Eye (tissue), 1 donor: ENCODE measurements at regions not wholly inside any gene's neighbourhood (a gene's known extent, or its start where the extent isn't known, plus 50 kb on each side); places are given as distances from the start of the nearest gene placed in this dataset.

Experiments used
- DNase-seq: peaks from one replicate; pipeline ENCODE4 v3.0.0-alpha.2; 2015

DNA sequence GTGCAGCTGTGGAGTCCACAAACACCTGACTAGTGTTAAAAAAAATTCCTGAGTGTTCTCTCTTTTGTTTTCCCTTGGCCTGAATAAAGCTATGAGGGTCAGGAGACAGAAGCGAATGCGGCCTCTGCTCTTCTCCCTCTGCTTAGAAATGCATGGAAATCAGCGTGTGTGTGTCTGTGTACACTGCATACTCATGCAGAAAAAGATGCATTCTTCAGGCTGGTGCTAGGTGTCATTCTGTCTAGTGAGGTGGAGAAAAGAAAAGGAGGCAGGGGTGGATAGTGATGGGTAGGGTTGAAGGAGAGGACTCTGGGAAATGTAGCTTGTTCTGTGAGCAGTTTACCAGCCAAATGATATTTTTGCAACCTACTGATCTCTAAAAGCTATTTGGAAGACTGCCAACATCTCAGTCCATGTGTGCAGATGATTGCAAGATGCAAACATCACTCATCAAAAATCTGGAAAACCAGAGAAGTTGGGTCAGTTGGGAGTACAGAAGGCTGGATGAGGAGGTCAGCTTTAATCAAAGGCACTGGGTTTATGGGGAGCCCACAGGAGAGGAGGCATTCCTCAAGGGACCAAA lies 177.7 kb downstream of the INSIG2 start:
- DNase-seq, result no peak

DNA sequence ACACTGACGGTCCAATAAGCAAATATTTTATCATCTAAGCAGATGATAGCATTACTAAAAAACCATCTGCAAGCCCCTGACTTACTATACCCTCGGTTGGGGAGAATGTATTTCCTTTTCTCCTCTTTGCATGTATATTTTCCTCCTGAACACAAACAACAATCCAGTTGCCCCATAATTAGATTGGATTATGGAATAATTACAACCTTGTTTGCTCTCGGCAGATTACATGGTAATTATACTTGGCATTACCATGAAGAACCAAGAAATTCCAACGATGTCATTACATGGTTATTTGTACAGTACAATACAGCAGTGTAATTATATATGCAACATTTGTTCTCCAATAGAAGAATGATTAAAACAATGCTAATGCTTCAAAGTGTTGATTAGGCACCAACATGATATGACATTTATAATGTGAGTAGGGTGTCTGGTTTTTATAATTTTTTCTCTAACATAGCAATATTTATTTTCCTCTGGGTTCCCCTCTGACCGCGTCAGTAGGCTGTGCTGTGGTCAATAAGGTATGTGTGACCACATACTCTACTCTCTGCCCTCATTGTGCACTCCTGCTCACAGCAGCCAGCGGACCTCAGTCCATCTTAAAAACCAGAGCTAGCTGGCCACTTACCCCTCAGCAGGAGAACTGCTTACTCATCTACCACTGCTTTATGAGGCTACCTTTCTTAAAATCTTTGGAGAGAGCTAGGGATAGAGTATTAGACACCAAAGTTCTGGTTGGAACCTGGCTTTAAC lies 176.1 kb downstream of the INSIG2 start:
- no peak for DNase-seq

DNA sequence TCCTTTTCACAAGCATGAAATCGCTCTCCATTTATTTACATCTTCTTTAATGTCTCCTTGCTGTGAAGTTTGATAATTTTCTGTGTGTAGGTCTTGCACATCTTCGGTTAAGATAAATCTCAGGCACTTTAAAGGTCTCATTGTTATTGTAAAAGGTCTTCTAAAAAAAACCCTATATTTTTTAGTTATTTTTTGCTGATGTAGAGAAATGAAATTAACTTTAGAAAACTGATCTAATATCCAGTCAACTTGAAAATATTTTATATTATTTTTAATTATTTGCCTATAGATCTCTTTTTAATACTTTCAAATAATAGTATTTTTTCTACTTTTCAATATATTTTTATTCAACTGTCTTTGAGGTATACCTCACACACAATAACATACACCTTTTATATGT lies 169.4 kb downstream of the INSIG2 start:
- no peak for DNase-seq

DNA sequence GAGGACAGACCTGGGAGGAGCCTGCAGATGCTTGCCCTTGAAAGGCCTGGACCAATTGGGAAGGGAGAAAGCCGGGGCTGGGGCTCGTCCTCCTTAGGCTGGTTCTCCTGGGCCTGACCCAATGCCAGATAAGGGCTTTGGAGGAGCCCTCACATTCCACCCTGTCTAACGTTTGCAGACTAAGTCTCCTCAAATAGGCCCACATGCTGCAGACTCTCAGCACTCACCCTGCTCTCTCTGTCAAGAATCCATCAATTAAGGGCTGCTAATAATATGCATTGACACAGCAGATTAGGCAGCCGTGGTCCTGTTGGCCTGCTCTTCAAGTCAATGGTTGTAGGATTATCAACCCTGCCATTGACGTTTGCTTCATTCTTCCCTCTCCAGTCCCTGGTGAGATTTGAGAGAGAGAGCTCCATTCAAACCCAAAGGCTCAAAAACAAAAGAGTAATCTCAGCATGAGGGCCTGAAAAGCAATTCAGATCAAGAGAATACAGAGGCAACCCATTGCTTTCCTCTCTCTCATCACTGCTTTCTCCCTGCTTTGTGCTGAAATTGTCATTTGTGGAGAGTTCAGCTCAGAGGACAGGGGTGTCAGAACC lies 167.6 kb downstream of the INSIG2 start:
- DNase-seq, result no peak

DNA sequence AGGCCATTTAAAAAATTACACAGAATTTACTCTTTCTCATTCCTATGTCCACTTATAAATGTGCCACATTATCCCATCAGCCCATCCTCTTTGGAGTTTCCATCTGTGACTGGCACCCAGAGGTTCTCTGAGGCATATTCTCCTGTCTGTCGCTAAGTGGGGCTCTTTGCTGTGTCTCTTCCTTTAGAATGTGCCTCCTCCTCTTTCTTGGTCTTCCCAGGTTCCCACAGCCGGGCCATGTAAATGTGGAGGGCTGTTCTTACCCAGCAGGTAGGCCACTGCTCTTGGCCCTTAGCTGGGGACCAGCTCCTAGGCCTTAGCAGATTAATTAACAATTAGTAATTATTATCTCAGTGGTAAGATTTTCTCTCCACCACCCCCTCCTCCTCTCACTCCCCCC lies 167.0 kb downstream of the INSIG2 start:
- DNase-seq, result no peak

DNA sequence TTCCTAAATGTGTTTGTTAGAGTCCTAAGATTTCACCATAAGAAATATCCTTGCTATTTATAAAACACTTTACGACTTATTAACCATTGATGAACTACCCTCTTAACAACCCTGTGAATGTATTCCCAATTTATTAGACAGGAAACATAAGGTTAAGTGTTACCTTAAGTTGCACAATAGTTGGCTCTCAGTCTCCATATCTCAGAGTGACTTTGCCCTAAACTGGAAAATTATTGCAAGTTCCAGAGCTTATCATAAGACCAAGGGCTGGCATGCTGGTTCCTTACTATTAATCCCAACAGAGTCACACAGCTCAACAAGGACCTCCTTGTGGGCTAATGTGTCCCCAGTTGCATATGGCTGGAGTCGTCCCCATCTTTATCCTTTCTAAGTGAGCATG lies 165.8 kb downstream of the INSIG2 start:
- no peak for DNase-seq

DNA sequence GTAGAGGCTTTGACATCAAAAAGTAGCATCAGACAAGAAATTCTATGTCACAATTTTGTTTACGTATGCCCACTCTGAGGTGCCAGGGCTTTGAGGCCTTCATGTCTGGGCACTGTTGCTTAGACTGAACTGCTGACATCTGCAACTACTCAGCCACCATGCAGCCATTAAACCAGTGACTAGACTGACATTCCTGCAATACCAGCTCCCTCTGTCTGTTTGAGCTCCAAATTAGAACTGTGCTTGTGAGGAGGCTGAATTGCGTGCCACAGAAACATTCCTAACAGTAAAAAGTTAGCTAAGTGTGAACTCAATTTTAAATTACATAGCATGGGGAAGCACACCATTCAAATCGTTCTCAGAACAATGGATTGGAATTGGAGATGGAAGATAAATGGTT lies 163.2 kb downstream of the INSIG2 start:
- peak; percentile 60 for DNase-seq

DNA sequence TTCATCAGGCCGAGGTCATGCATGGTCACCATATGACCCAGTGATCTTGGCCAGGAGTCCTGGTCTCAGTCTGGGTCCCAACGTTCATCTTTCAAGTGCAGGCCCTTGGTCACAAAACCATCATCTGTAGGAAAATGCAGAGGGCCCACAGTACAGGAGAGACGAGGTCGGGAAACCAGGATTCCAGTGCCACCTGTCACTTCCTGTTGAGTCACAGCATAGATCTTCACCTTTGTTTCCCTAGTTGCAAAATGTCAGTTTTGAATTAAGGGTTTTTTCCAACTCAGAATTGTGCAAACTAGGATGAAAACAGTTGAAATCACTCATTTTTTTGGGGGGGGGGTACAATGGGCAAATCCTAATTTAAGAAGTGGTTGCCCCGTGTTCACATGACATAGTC lies 162.2 kb downstream of the INSIG2 start:
- no peak for DNase-seq

DNA sequence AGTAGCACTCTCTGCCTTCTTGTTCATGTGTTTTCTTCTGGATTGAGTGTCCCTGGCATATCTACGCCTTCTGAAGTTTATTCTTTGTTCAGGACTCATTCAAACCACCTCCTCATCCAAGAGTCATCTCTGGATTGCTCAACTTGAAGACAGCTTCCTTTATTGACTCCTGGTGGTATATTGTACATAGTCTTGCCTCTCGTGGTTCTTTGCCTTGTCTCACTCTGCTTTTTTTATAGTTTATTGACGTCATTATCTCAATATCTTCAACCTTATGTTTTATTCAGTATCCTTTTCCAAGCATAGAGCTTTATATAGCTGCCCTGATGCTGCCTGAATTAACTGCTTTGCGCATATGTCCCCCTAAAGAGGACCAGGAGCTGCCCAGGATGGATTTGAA lies 161.7 kb downstream of the INSIG2 start:
- no peak for DNase-seq

DNA sequence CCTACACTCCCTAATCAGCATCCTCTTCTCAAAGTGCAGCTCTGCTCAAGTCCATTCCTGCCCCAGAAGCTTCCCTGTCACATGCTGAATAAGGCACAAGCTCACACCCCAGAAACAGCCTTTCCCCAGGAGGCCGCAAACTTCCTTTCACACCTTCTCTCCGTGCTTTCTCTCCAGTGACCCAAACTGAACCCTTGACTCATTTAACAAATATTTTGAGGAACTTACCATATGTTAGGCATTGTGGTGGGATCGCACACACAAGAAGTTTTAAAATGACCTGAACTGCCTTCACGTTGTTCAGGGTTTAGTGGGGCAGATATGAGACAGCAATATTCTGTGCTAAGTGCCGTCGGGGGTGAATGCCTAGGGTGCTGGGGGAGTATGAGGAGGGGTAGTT lies 161.3 kb downstream of the INSIG2 start:
- DNase-seq, result no peak

DNA sequence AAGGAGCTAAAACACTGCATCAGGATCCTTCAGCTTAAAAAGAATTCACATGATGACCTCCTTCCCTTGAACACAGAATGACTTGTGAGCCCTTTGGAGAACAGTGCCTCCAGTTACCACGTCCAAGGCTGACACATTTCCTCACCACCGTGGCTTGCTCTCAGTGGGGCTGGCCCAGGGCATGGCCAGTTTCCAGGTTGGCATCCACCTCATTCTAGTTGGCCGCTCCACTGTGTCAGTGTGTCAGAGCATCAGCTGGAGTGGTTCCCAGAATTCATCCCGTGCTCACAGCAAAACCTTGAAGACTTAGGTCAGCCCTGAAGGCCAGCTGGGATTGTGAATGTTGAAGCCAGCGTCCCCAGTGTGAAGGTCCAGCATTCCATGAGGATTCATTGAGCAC lies 158.5 kb downstream of the INSIG2 start:
- DNase-seq, result no peak

DNA sequence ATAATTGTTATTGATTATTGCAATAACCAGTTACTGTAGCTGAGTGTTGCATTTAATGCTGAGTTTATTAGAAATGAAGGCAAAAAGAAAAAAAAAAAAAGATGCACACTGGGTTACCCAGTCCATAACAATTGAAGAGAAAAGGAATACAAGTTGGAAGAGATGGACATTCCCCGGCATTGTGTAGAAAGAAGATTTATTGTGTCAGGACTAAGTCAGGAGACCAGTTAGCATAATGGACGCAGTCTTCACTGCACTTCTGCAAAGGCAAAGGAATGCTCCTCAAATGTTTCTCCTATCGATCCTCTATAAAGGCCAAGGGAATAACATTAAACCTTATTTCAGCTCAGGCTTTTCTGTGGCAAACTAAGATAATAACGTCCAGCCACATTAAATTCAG lies 157.8 kb downstream of the INSIG2 start:
- DNase-seq, result no peak

DNA sequence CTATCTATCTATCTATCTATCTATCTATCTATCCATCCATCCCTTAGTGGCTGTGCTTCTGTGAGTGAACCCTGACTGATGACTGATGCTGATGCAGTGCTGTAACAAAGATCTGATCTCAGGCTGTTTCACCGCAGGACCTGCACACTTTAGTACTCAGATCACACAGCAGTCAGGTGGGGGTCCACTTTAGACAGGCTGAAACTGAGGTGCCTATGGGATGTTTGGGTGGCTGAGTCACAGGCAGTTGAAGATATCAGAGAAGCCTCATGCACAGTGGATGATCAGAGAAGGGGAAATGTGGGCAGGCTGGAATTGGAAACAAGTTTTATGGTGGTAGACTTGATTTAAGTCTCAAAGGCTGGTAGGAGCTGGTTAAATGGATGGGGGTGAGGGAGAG lies 156.4 kb downstream of the INSIG2 start:
- DNase-seq, result no peak

DNA sequence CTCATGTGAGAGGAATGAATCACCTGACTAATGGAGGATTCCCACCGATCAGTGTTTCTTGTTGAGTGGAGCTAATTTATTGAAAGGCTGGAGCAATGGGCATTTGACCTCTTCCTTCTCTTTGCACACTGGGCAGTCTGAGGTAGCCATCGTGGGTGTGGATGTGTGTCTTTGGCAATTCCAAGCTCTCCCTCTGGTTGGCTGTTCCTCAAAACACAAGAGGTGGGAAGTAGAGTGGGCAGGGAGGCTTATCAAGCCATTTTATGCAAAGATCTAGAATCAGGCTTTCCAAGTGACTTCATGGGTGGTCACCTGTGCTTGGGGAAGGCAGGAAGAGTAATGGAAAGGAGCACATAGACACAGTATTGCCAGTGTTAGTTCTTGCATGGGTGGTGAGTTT lies 154.8 kb downstream of the INSIG2 start:
- DNase-seq, result no peak

DNA sequence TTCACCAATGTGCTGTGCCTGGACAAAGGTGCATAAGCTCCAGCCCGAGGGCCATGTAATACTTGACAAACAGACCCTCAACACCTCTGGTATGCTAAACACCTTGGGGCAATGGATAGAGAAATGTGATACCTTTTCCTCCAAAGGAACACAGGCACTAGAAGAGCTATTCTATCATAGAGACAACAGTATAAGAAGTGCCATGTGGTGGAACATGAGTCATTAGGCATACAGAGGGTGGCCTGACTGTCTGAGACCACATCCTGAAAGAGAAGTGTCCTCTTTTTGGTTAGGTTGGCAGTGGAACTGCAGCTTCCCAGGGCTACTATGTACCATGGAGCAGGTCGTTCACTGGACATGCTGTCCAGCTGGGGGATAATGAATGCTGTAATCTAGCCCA lies 153.9 kb downstream of the INSIG2 start:
- DNase-seq, result no peak

DNA sequence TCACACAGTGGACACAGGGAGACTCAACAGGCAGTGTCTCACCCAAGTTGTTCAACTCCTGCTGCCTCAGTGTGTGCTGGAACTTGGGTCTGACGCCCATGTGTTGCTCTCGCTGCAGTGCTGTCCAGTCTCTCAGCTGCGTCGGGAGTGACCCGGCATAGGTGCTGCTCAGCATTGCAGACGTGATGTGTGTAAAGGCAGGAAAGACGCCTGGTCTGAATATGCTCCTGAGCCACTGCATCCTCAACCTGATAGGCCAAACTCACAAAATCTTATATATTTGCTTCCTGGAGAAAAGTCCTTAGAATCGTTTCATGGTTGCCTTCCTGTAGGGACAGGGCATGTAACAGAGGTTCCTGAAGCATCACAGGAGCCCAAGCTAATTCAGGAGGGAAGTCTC lies 152.9 kb downstream of the INSIG2 start:
- no peak for DNase-seq

DNA sequence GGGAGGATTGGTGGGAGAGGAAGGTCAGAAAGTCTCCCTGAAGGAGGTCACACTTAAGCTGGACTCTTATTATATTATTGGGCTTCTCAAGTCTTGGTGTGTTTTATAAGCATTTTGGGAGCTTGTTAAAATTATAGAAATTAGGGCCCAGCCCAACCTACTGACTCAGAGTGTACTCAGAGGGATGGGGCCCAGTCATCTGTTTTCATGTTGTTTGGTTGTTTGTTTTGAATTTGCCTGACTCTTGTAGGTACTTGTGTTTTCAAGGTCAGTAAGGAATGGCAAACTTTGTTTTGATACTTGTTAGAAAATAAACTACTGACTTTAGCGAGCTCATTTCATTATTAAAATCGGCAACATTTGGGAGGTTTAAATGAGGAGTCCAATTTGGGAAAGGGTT lies 152.0 kb downstream of the INSIG2 start:
- DNase-seq, result no peak

DNA sequence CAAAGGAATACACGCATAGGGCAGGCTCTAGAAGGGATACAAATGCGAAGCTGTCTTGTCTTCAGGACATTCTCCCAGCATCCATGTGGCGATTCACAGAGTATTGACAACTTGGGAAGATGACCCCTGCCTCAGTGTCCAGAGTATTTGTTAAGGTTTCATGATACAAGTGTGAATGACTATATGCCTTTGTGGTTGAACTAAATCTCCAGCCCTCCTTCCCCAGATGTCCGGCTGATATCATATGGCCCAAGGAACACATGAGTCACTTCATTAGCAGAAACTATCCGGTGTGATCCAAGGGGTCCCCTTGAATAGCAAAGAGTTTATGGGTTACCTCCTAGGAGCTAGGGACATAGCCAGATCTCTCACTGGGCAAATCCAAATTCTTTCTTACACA lies 151.0 kb downstream of the INSIG2 start:
- no peak for DNase-seq

DNA sequence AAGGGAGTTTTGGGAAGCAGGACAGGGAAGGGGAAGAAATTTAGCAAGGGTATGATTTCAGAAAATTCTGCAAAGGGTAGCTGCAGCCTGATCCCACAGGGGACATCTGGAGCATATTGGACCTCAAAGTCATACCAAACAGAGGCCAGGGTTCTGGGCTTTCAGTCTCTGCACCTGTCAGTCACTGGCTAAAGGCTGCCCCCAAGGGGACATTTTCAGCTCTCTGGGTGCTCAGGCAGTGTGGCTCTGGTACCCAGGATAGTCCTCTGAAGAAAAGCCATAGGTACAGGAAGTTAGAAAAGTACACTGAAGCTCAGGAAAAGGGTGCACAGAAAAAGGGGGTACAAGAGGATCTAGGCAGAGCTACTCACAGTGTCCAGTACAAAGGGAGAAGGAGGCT lies 149.2 kb downstream of the INSIG2 start:
- DNase-seq, result no peak

DNA sequence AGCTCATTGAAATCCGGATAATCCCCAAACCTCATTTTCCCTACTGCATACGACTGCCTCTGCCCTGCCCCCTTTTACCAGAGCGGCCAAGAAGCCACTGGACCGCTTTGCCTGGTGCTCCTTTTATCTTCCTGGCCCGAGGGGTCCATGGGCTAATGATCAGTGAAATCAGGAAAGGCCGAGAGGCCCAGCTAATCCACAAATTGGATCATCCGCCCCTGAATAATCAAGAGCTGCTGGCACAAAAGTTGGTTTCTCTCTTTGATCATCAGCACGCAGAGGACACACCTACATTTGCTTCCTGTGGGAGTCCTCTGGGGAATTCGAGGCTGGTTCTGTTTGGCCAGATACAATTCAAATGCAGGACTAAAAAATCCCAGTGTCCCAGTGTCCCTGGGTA lies 144.5 kb downstream of the INSIG2 start:
- DNase-seq, result no peak

DNA sequence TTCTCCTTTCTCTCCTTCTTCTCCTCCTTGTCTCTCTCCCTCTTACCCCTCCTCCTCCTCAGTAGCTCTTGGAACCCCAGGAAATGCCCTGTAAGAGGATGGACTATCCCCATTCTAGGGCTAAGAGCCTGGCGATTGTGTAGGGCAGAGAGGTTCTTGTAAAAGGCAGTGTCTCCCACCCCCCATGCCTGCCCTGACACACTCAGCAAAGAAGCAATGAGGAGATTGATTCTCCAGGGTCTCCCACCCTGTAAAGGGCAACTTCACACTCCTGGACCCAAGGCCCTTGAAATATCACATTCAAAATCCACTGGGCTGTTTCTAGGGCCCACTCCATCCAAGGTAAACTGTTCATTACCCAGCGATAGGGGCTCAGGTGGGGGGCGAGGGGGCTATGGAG lies 144.1 kb downstream of the INSIG2 start:
- no peak for DNase-seq

DNA sequence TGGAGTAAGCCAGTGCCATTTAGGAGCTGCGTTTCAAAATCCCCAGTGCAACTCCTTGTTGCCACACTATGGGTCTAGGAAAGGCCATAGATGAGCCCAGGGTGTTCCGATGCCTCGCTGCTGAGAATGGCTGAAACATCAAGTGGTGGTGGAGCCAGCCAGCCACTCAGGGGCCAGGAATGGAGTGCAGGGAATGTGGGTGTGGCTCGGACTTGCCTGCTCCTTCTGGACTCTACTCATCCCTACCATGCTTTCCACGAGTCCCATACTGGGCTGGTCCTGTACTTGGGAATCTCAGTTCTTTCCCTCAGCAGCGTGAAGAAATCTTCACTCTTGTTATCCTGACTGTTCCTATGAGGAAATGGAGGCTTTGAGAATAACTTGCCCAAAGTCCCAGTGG lies 143.5 kb downstream of the INSIG2 start:
- DNase-seq, result no peak

DNA sequence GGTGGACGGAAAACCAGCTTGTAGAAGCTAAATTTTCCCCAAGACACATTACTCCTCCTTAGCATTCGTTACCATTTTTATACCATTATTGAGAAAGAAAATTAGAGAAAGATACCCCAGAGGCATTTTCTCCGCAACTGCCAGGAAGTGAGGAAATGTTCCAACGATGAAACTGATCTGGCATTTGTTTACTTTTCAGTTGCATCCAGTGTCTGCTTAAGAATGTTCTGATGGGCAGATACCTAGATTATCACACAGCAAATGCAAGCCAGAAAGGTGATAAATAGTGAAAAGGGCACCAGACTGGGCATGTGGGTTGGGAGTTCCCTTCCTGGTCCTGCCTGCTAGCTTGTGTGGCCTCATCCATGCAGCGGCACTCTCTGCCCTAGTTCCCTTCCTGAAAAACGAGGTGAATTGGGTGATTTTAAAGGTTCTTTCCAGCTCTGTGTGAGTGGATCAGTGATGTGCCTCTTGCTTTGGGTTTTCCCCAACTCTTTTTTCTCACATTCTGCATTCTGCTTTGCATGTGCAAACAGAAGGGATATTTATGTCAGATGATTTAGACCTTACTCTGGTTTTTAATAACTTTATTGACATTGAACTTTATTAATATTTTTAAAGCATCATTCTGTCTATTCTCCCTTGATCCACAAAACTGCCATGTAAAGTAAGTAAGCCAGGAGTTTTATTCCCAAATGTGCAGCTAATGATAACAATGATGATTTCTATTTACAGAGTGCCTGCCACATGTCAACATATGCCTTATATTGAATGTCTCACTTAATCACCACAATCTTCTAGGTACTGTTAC lies 139.6 kb downstream of the INSIG2 start:
- DNase-seq, result no peak

DNA sequence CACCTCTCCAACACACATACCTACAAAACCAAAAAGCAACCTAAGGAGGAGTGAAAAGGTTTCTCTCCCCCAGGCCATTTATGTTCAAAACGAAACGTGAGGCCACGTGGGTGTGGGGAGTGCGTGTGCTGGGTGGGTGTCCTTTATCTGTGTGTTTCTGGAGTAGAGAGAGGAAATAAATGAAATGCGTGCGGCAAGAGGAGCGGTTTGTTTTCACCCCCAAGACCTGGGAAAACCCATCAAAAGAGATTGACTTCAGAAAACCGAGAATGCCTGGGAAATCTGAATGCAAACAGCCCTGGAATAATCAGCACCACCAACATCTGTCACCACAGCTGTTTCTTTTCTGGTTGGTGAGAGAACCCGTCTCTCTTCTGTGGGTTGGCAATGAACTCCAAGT lies 137.4 kb downstream of the INSIG2 start:
- DNase-seq, result peak; percentile 24
